ENCODE measurements at regions not wholly inside any gene's neighbourhood (a gene's known extent, or its start where the extent isn't known, plus 50 kb on each side); places are given as distances from the start of the nearest gene placed in this dataset.

- H3K27me3 ChIP-seq (ENCODE audit: control insufficient read depth, insufficient read depth, low read length), result no peaks in the 10 kb centered on the region
- no peak for DNase-seq (ENCODE audit: low read depth)
- TF ChIP-seq CTCF (IDR thresholded peaks at IDR 0.05; ENCODE audit: insufficient read depth, low read length, poor library complexity, severe bottlenecking), result no peak
- no peaks in the 10 kb centered on the region for H3K36me3 ChIP-seq (ENCODE audit: control insufficient read depth, insufficient read depth, low read length)
- H3K4me3 ChIP-seq (ENCODE audit: low read depth, low read length), result no peak overlapping the region
Measured at GRCh38 chr6:14470671-14471070, 353.1 kb downstream of the CD83 start.

GRCh38 chr6:14472255-14472985 lies 354.8 kb downstream of the CD83 start:
- Histone ChIP-seq H3K27me3 (ENCODE audit: control insufficient read depth, insufficient read depth, low read length) (no peaks in the 10 kb centered on the region), H3K4me3 (ENCODE audit: low read depth, low read length) (no peak overlapping the region), H3K36me3 (ENCODE audit: control insufficient read depth, insufficient read depth, low read length) (no peaks in the 10 kb centered on the region)
- DNase-seq (ENCODE audit: low read depth), result no peak
- no peak for TF ChIP-seq CTCF (IDR thresholded peaks at IDR 0.05; ENCODE audit: insufficient read depth, low read length, poor library complexity, severe bottlenecking)

GRCh38 chr6:14472986-14473337 lies 355.4 kb downstream of the CD83 start:
- DNase-seq (ENCODE audit: low read depth), result no peak

GRCh38 chr6:14474816-14475215 lies 357.2 kb downstream of the CD83 start:
- no peak for DNase-seq (ENCODE audit: low read depth)
- Histone ChIP-seq H3K36me3 (ENCODE audit: control insufficient read depth, insufficient read depth, low read length) (no peaks in the 10 kb centered on the region), H3K27me3 (ENCODE audit: control insufficient read depth, insufficient read depth, low read length) (no peaks in the 10 kb centered on the region), H3K4me3 (ENCODE audit: low read depth, low read length) (no peak overlapping the region)
- no peak for TF ChIP-seq CTCF (IDR thresholded peaks at IDR 0.05; ENCODE audit: insufficient read depth, low read length, poor library complexity, severe bottlenecking)

More at GRCh38 chr6:14472986-14473337, 355.4 kb downstream of the CD83 start:
- Histone ChIP-seq H3K36me3 (ENCODE audit: control insufficient read depth, insufficient read depth, low read length) (no peaks in the 10 kb centered on the region), H3K27me3 (ENCODE audit: control insufficient read depth, insufficient read depth, low read length) (no peaks in the 10 kb centered on the region), H3K4me3 (ENCODE audit: low read depth, low read length) (no peak overlapping the region)
- no peak for TF ChIP-seq CTCF (IDR thresholded peaks at IDR 0.05; ENCODE audit: insufficient read depth, low read length, poor library complexity, severe bottlenecking)

GRCh38 chr6:14475306-14475705 lies 357.7 kb downstream of the CD83 start:
- H3K4me3 ChIP-seq (ENCODE audit: low read depth, low read length), result no peak overlapping the region
- DNase-seq (ENCODE audit: low read depth), result no peak
- H3K27me3 ChIP-seq (ENCODE audit: control insufficient read depth, insufficient read depth, low read length), result no peaks in the 10 kb centered on the region
- H3K36me3 ChIP-seq (ENCODE audit: control insufficient read depth, insufficient read depth, low read length), result no peaks in the 10 kb centered on the region
- no peak for TF ChIP-seq CTCF (IDR thresholded peaks at IDR 0.05; ENCODE audit: insufficient read depth, low read length, poor library complexity, severe bottlenecking)
